Endothelial cell of umbilical vein (primary cell): ENCODE measurements at regions not wholly inside any gene's neighbourhood (a gene's known extent, or its start where the extent isn't known, plus 50 kb on each side); places are given as distances from the start of the nearest gene placed in this dataset.

Experiments
- BruUV-seq: library from RNA; stranded (reverse); fragments of 400-500 nt; replicated peaks from 2 replicates; lab custom pipeline; 2021; lab: Mats Ljungman, UMichigan
- CTCF ChIA-PET: fragments of 300-600, 350-600 bp; sonication (Branson Sonifier 250); formaldehyde crosslinking; loops from one replicate; lab custom pipeline; 2021; ENCODE audit warnings: antibody characterized with exemption, inconsistent platforms; lab: Charles Lee
- POLR2A ChIA-PET: fragments of 300-600, 350-600 bp; sonication (Branson Sonifier 250); formaldehyde crosslinking; loops from one replicate; lab custom pipeline; 2021; ENCODE audit warnings: antibody characterized with exemption, inconsistent platforms; lab: Charles Lee
- DNase-seq: peaks from one replicate; pipeline ENCODE4 v3.0.0-alpha.2; 2011; ENCODE audit warnings: low read depth, low spot score
- FAIRE-seq: peaks from 2 replicates; lab custom pipeline; 2011; peaks lifted over from hg19 to GRCh38; lab: Jason Lieb, UNC
- H2AFZ ChIP-seq: 2 replicates; pipeline ENCODE4 v1.6.0; 2012; ENCODE audit warnings: low read depth, low read length, control low read depth, inconsistent platforms
- H3K27ac ChIP-seq: 2 replicates; pipeline ENCODE4 v1.5.1; 2011; ENCODE audit warnings: low read depth, mild to moderate bottlenecking, control low read depth, low read length, moderate library complexity; ENCODE audit not compliant: insufficient read depth
- H3K27me3 ChIP-seq, 2 experiments: 2 replicates each; pipeline versions ENCODE4 v1.6.0 to v1.6.1; 2011; ENCODE audit warnings: low read length in 2 of 2, mixed read lengths in 1 of 2; ENCODE audit not compliant: control insufficient read depth in 2 of 2, insufficient read depth in 2 of 2
- H3K36me3 ChIP-seq, 2 experiments: 2 replicates in 1 of 2; 3 replicates in 1 of 2; pipeline ENCODE4 v1.5.1; 2011; ENCODE audit warnings: low read length in 2 of 2, mild to moderate bottlenecking in 1 of 2, moderate library complexity in 1 of 2; ENCODE audit not compliant: control insufficient read depth in 2 of 2, insufficient read depth in 2 of 2; ENCODE audit errors: extremely low read depth in 1 of 2
- H3K4me1 ChIP-seq: 3 replicates; pipeline ENCODE4 v1.5.1; 2011; ENCODE audit warnings: mild to moderate bottlenecking, low read length; ENCODE audit not compliant: control insufficient read depth, insufficient read depth; ENCODE audit errors: extremely low read depth
- H3K4me2 ChIP-seq: 2 replicates; pipeline ENCODE4 v1.6.1; 2011; ENCODE audit warnings: low read length, control low read depth, mixed read lengths; ENCODE audit not compliant: insufficient read depth
- H3K4me3 ChIP-seq, 3 experiments: fragments of 200-600 bp in 1 of 3; sonication (generic), shearing (Covaris generic) in 1 of 3; replicated peaks in 1 of 3; 2 replicates each; pipeline ENCODE4 v1.5.1; 2011 to 2016; ENCODE audit warnings: control low read depth in 3 of 3, low read length in 3 of 3, mild to moderate bottlenecking in 2 of 3, inconsistent platforms in 1 of 3, low read depth in 1 of 3, moderate library complexity in 1 of 3; ENCODE audit not compliant: insufficient read depth in 1 of 3
- H3K79me2 ChIP-seq: 2 replicates; pipeline ENCODE4 v1.6.0; 2012; ENCODE audit warnings: low read length, inconsistent platforms; ENCODE audit not compliant: control insufficient read depth, insufficient read depth
- H3K9ac ChIP-seq: replicated peaks from 2 replicates; pipeline ENCODE3; 2011; ENCODE audit warnings: low read length, control low read depth; ENCODE audit not compliant: insufficient read depth; ENCODE audit errors: extremely low read depth
- H3K9me1 ChIP-seq: replicated peaks from 3 replicates; pipeline ENCODE4 v1.6.0; 2011; ENCODE audit warnings: mild to moderate bottlenecking, low read length; ENCODE audit not compliant: control insufficient read depth, insufficient read depth; ENCODE audit errors: extremely low read depth
- H3K9me3 ChIP-seq: replicated peaks from 2 replicates; pipeline ENCODE4 v1.5.1; 2012; ENCODE audit warnings: low read length, inconsistent platforms; ENCODE audit not compliant: control insufficient read depth, insufficient read depth
- H4K20me1 ChIP-seq: replicated peaks from 2 replicates; pipeline ENCODE3; 2011; ENCODE audit warnings: mild to moderate bottlenecking, low read length; ENCODE audit not compliant: control insufficient read depth, insufficient read depth; ENCODE audit errors: extremely low read depth
- CTCF ChIP-seq, 2 donors: IDR thresholded peaks; 1 replicate in 1 of 2; 2 replicates in 1 of 2; pipeline ENCODE4 v1.5.1; 2011; ENCODE audit warnings: low read length in 2 of 2, mild to moderate bottlenecking in 2 of 2, moderate library complexity in 2 of 2, control low read depth in 1 of 2, inconsistent platforms in 1 of 2, low read depth in 1 of 2; ENCODE audit not compliant: insufficient read depth in 1 of 2; ENCODE audit errors: extremely low read depth in 1 of 2
- EZH2 ChIP-seq: IDR thresholded peaks from 2 replicates; pipeline ENCODE4 v1.6.1; 2012; ENCODE audit warnings: borderline replicate concordance, low read depth, mild to moderate bottlenecking, moderate library complexity, low read length, inconsistent platforms; ENCODE audit not compliant: severe bottlenecking
- FOS ChIP-seq: IDR thresholded peaks from 2 replicates; pipeline ENCODE4 v1.6.1; 2011; ENCODE audit warnings: mild to moderate bottlenecking, low read length, moderate library complexity, borderline replicate concordance; ENCODE audit not compliant: insufficient read depth
- GATA2 ChIP-seq: IDR thresholded peaks from 2 replicates; pipeline ENCODE4 v1.7.0; 2011; ENCODE audit warnings: low read depth, mild to moderate bottlenecking, moderate library complexity, mixed read lengths, low read length; ENCODE audit not compliant: insufficient read length, insufficient read depth
- JUN ChIP-seq: IDR thresholded peaks from 2 replicates; pipeline ENCODE4 v1.6.1; 2011; ENCODE audit warnings: borderline replicate concordance, low read depth; ENCODE audit not compliant: insufficient read length, insufficient read depth
- MAX ChIP-seq: IDR thresholded peaks from 2 replicates; pipeline ENCODE4 v1.6.1; 2011; ENCODE audit not compliant: insufficient read depth, insufficient read length
- MYC ChIP-seq: IDR thresholded peaks from one replicate; pipeline ENCODE4 v1.6.1; 2011; ENCODE audit warnings: mild to moderate bottlenecking, low read depth, low read length
- POLR2A ChIP-seq: IDR thresholded peaks from 2 replicates; pipeline ENCODE4 v1.6.1; 2012; ENCODE audit warnings: low read depth, mild to moderate bottlenecking, control low read depth, low read length
- POLR2AphosphoS5 ChIP-seq: IDR thresholded peaks from 2 replicates; pipeline ENCODE4 v1.6.1; 2012; ENCODE audit warnings: low read depth, mild to moderate bottlenecking, control low read depth, low read length, moderate library complexity; ENCODE audit not compliant: insufficient read depth
- dilution Hi-C: fragments of 300-500 bp; cut with MboI; formaldehyde crosslinking; loops from one replicate; pipeline ENCODE4 v1.15.0; 2019; ENCODE audit warnings: low sequenced_read_pairs; ENCODE audit not compliant: extremely low pct_ligation_motif_present
- intact Hi-C: fragments of 100-400 bp; cut with micrococcal nuclease; formaldehyde crosslinking; loops from one replicate; pipeline ENCODE4 v1.10.0; 2022

DNA sequence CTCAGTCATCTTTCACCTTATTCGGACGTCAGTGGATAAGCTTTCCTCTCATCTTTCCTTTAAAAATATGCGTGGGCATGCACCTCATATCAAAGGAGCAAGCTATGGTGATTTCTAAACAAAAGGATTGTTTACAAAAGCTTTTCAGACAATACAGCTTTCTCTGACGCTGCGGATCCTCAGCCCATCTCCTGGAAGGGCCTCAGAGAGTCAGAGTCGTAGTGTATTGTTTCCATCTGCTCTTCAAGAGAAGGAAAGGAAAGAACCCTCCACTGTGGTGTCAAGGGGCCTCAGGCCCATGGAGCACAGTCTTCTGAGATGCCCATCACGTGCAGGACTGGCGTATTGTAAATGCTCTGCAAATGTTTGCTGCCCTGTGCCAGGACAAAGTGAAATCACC is 163.4 kb upstream of the MAP1B start:
- intact Hi-C loops = no loop called here
- TF ChIP-seq POLR2A = no peak
- no peak for TF ChIP-seq MAX
- TF ChIP-seq EZH2 = no peak
- no peak for TF ChIP-seq JUN
- TF ChIP-seq GATA2 = no peak
- TF ChIP-seq FOS = no peak
- TF ChIP-seq MYC = no peak
- no peak for TF ChIP-seq POLR2AphosphoS5
- no peak for TF ChIP-seq CTCF (IDR thresholded peaks at IDR 0.05; ENCODE audit: extremely low read depth in 1 of 2, insufficient read depth in 1 of 2, low read depth in 1 of 2, low read length in 2 of 2)
- CTCF ChIA-PET = no interaction called here
- no peaks in the 10 kb centered on the region for H3K9me3 ChIP-seq
- H2AFZ ChIP-seq = no peak overlapping the region
- H3K4me3 ChIP-seq = no peak overlapping the region
- no peaks in the 10 kb centered on the region for H3K9me1 ChIP-seq
- DNase-seq (no peak), FAIRE-seq (no peak)
- H3K4me2 ChIP-seq = no peak overlapping the region
- no peaks in the 10 kb centered on the region for H3K79me2 ChIP-seq
- peaks cover 34 to 52% of the 10 kb centered on the region in 2 experiments for H3K27me3 ChIP-seq
- no peak overlapping the region for H3K27ac ChIP-seq
- no peak overlapping the region for H3K9ac ChIP-seq
- no peaks in the 10 kb centered on the region for H4K20me1 ChIP-seq
- POLR2A ChIA-PET = no interaction called here
- H3K36me3 ChIP-seq = no peaks in the 10 kb centered on the region
- no TSS peak for BruUV-seq
- dilution Hi-C loops = no loop called here
- H3K4me1 ChIP-seq = no peaks in the 10 kb centered on the region
